ENCODE measurements at regions not wholly inside any gene's neighbourhood (a gene's known extent, or its start where the extent isn't known, plus 50 kb on each side); places are given as distances from the start of the nearest gene placed in this dataset. TPM values are rescaled to one million over a fixed set of nuclear protein-coding genes. Genes with fewer than 3 reads are reported as not detected.

GRCh38 chr6:26311385-26312095 is 53.5 kb upstream of the BTN3A2 start:
- Histone ChIP-seq H3K9ac (ENCODE audit: insufficient read depth in 1 of 2, low read length in 2 of 2) (peak overlapping the region in 1 of 2 donors; percentile 62), H3K27me3 (ENCODE audit: control insufficient read depth in 3 of 3, insufficient read depth in 3 of 3, low read length in 2 of 3) (no peaks in the 10 kb centered on the region), H3K27ac (ENCODE audit: low read depth in 1 of 2, low read length in 1 of 2) (peak overlapping the region in 1 of 2 donors; percentile 51), H3K36me3 (ENCODE audit: control insufficient read depth in 4 of 4, insufficient read depth in 4 of 4, low read length in 4 of 4) (no peaks in the 10 kb centered on the region), H3K9me3 (ENCODE audit: control insufficient read depth in 4 of 4, insufficient read depth in 3 of 4, low read length in 3 of 4) (no peaks in the 10 kb centered on the region), H3K4me3 (no peak overlapping the region), H3K4me1 (ENCODE audit: control insufficient read depth in 5 of 5, insufficient read depth in 5 of 5, low read length in 5 of 5) (peaks cover 0 to 11% (median 3%) of the 10 kb centered on the region in 5 donors)
- ATAC-seq (ENCODE audit: insufficient read depth, low FRiP score), result peak; percentile 64
- WGBS, 2 donors, result 8 to 9% methylated on average over 18 of the region's 18 CpGs
- peak; percentile 67 to 85 (median 85) for DNase-seq
- TF ChIP-seq, protein P1, sequence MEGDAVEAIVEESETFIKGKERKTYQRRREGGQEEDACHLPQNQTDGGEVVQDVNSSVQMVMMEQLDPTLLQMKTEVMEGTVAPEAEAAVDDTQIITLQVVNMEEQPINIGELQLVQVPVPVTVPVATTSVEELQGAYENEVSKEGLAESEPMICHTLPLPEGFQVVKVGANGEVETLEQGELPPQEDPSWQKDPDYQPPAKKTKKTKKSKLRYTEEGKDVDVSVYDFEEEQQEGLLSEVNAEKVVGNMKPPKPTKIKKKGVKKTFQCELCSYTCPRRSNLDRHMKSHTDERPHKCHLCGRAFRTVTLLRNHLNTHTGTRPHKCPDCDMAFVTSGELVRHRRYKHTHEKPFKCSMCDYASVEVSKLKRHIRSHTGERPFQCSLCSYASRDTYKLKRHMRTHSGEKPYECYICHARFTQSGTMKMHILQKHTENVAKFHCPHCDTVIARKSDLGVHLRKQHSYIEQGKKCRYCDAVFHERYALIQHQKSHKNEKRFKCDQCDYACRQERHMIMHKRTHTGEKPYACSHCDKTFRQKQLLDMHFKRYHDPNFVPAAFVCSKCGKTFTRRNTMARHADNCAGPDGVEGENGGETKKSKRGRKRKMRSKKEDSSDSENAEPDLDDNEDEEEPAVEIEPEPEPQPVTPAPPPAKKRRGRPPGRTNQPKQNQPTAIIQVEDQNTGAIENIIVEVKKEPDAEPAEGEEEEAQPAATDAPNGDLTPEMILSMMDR (IDR thresholded peaks at IDR 0.05; ENCODE audit: control extremely low read depth, extremely low read depth), result no peak

GRCh38 chr6:26312096-26312463 is 52.9 kb upstream of the BTN3A2 start:
- 5 to 7% methylated on average over 6 of the region's 6 CpGs for WGBS, 2 donors
- no peaks in the 10 kb centered on the region for H3K36me3 ChIP-seq (ENCODE audit: control insufficient read depth in 4 of 4, insufficient read depth in 4 of 4, low read length in 4 of 4)
- H3K4me1 ChIP-seq (ENCODE audit: control insufficient read depth in 5 of 5, insufficient read depth in 5 of 5, low read length in 5 of 5), result peaks cover 0 to 11% (median 3%) of the 10 kb centered on the region in 5 donors
- ATAC-seq (ENCODE audit: insufficient read depth, low FRiP score), result no peak
- H3K9ac ChIP-seq (ENCODE audit: insufficient read depth in 1 of 2, low read length in 2 of 2), result peak overlapping the region in 1 of 2 donors; percentile 62
- H3K4me3 ChIP-seq, result no peak overlapping the region
- TF ChIP-seq, protein P1 (IDR thresholded peaks at IDR 0.05; ENCODE audit: control extremely low read depth, extremely low read depth), result no peak
- H3K27ac ChIP-seq (ENCODE audit: low read depth in 1 of 2, low read length in 1 of 2), result peak overlapping the region in 1 of 2 donors; percentile 51
- H3K27me3 ChIP-seq (ENCODE audit: control insufficient read depth in 3 of 3, insufficient read depth in 3 of 3, low read length in 2 of 3), result no peaks in the 10 kb centered on the region
- no peaks in the 10 kb centered on the region for H3K9me3 ChIP-seq (ENCODE audit: control insufficient read depth in 4 of 4, insufficient read depth in 3 of 4, low read length in 3 of 4)
- DNase-seq, result peak in 1 of 3 donors; percentile 64

DNA sequence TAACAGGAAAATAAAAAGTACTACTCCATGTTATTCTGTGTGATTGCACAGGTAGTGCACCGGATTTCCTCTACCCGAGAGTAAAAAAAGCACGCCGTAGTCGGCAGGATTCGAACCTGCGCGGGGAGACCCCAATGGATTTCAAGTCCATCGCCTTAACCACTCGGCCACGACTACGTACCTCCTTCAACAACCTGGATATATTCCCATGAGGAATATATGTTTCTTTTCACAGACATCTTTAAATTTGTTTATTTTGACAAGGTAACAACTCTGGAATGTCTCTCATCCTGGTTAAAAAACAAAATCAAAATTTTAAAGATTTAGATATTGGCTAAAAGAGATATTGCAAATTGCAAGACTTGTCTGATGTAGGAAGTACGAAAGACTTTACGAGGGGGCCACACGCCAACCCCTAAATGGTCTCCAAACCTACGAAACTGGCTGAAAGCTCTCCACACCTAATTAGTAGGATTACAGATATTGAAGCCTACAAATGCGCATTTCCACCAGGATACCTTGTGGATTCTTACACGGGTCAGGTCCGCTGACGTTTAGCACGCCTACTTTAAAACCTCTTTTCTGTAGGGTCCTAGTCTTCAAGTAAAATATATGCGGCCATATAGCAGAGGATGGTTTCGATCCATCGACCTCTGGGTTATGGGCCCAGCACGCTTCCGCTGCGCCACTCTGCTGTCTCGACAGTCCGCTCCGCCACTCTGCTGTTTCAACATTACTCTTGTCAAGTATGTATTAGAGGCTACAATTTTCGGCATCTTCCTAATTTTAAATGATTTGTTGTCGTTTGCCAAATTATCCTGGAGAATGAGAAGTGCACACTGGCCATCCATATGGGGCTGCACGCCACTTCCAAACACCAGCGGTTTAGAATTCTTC is 52.2 kb upstream of the BTN3A2 start:
- Histone ChIP-seq H3K9ac (ENCODE audit: insufficient read depth in 1 of 2, low read length in 2 of 2) (peak overlapping the region in 1 of 2 donors; percentile 62), H3K4me3 (peak overlapping the region; percentile 36), H3K4me1 (ENCODE audit: control insufficient read depth in 5 of 5, insufficient read depth in 5 of 5, low read length in 5 of 5) (peaks cover 0 to 11% (median 3%) of the 10 kb centered on the region in 5 donors), H3K36me3 (ENCODE audit: control insufficient read depth in 4 of 4, insufficient read depth in 4 of 4, low read length in 4 of 4) (no peaks in the 10 kb centered on the region), H3K9me3 (ENCODE audit: control insufficient read depth in 4 of 4, insufficient read depth in 3 of 4, low read length in 3 of 4) (no peaks in the 10 kb centered on the region), H3K27me3 (ENCODE audit: control insufficient read depth in 3 of 3, insufficient read depth in 3 of 3, low read length in 2 of 3) (peaks cover 0 to 2% (median 0%) of the 10 kb centered on the region in 3 donors), H3K27ac (ENCODE audit: low read depth in 1 of 2, low read length in 1 of 2) (peak overlapping the region in 1 of 2 donors; percentile 68)
- TF ChIP-seq, protein P1 (IDR thresholded peaks at IDR 0.05; ENCODE audit: control extremely low read depth, extremely low read depth), result no peak
- ATAC-seq (ENCODE audit: insufficient read depth, low FRiP score) (peak; percentile 81), DNase-seq (peak; percentile 87 to 92 (median 91))
- WGBS, 2 donors, result 1 to 2% methylated on average over 34 of the region's 34 CpGs

Small RNA genes lying in the stretch of these regions (small RNA-seq; reads per million reads assigned to genes)
- not detected for gene AL031777.2 (ENCODE audit: low replicate concordance)
- 0.39 reads per million, percentile 48 among the genes with 10 or more reads in this experiment for gene HIST1H2AD (ENCODE audit: low replicate concordance)
- gene HIST1H2APS3 (ENCODE audit: low replicate concordance), result not detected
- not detected for gene HIST1H4G (ENCODE audit: low replicate concordance)
- gene LARP1P1 (ENCODE audit: low replicate concordance), result not detected
